ENCODE measurements at regions not wholly inside any gene's neighbourhood (a gene's known extent, or its start where the extent isn't known, plus 50 kb on each side); places are given as distances from the start of the nearest gene placed in this dataset.
"Not testable (repeated sequence)": the region's sequence is repeated elsewhere in the genome, so short reads cannot be mapped to it uniquely, and the experiment has no call there.

DNA sequence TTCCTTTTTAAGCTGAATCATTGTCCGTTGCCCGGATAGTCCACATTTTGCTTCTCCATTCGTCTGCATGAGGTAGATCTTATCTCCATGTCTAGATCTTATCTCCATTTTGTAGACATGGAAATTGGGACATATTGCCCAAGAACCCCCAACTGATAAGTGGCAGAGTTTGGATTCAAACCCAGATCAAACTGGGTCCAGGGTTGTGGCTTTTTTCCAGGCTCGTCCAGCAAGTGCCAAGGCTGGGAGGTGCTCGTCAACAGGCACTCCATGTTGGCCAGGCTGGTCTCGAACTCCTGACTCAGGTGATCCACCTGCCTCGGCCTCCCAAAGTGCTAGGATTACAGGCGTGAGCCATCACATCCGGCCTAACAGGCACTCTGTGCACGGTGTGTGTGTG lies 4082.3 kb upstream of the TPTE start:
- TF ChIP-seq, protein P1, sequence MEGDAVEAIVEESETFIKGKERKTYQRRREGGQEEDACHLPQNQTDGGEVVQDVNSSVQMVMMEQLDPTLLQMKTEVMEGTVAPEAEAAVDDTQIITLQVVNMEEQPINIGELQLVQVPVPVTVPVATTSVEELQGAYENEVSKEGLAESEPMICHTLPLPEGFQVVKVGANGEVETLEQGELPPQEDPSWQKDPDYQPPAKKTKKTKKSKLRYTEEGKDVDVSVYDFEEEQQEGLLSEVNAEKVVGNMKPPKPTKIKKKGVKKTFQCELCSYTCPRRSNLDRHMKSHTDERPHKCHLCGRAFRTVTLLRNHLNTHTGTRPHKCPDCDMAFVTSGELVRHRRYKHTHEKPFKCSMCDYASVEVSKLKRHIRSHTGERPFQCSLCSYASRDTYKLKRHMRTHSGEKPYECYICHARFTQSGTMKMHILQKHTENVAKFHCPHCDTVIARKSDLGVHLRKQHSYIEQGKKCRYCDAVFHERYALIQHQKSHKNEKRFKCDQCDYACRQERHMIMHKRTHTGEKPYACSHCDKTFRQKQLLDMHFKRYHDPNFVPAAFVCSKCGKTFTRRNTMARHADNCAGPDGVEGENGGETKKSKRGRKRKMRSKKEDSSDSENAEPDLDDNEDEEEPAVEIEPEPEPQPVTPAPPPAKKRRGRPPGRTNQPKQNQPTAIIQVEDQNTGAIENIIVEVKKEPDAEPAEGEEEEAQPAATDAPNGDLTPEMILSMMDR (IDR thresholded peaks at IDR 0.05), result not testable (repeated sequence)
- not testable (repeated sequence) for TF ChIP-seq POLR2AphosphoS5 (IDR thresholded peaks at IDR 0.05)
